WTC11 (cell line): ENCODE measurements at regions not wholly inside any gene's neighbourhood (a gene's known extent, or its start where the extent isn't known, plus 50 kb on each side); places are given as distances from the start of the nearest gene placed in this dataset.

Experiments
- ATAC-seq: fragments of 200-7000 bp; cut with Tn5 transposase; 2 replicates; pipeline ENCODE4 v1.10.0; 2021; ENCODE audit warnings: mild to moderate bottlenecking, moderate library complexity
- CTCF ChIA-PET: fragments of 300-600 bp; sonication (Branson Sonifier 250); formaldehyde crosslinking; loops from one replicate; lab custom pipeline; 2021; ENCODE audit warnings: antibody characterized with exemption; lab: Charles Lee
- POLR2A ChIA-PET: fragments of 350-600 bp; sonication (Branson Sonifier 250); formaldehyde crosslinking; loops from one replicate; lab custom pipeline; 2021; ENCODE audit warnings: antibody characterized with exemption; lab: Charles Lee
- DNase-seq: peaks from one replicate; pipeline ENCODE4 v3.0.0; 2021; ENCODE audit warnings: low spot score
- H3K27ac Mint-ChIP-seq: 2 replicates; pipeline ENCODE4 v1.8.0; 2021; ENCODE audit warnings: mixed read lengths
- H3K27me3 Mint-ChIP-seq: 2 replicates; pipeline ENCODE4 v1.8.0; 2021; ENCODE audit warnings: low read depth, mild to moderate bottlenecking, moderate library complexity, mixed read lengths
- H3K36me3 Mint-ChIP-seq: 2 replicates; pipeline ENCODE4 v1.8.0; 2021; ENCODE audit warnings: mixed read lengths
- H3K4me1 Mint-ChIP-seq: 2 replicates; pipeline ENCODE4 v1.8.0; 2022; ENCODE audit warnings: mixed read lengths
- H3K4me3 Mint-ChIP-seq: 2 replicates; pipeline ENCODE4 v1.8.0; 2021; ENCODE audit warnings: mild to moderate bottlenecking, moderate library complexity, mixed read lengths
- H3K9me3 Mint-ChIP-seq: 2 replicates; pipeline ENCODE4 v1.8.0; 2021; ENCODE audit warnings: mixed read lengths
- ATF1 ChIP-seq: sonication (generic); formaldehyde crosslinking; IDR thresholded peaks from 2 replicates; pipeline ENCODE4 v1.8.1; 2023; ENCODE audit warnings: mild to moderate bottlenecking, moderate library complexity, missing genetic modification reagents
- ATF2 ChIP-seq: sonication (generic); formaldehyde crosslinking; IDR thresholded peaks from 2 replicates; pipeline ENCODE4 v1.8.1; 2022; ENCODE audit warnings: low read depth, missing genetic modification reagents, borderline replicate concordance
- ATF3 ChIP-seq: sonication (generic); formaldehyde crosslinking; conservative IDR thresholded peaks from 2 replicates; pipeline ENCODE4 v1.8.1; 2022; ENCODE audit warnings: mild to moderate bottlenecking, missing genetic modification reagents
- CBFB ChIP-seq: sonication (generic); formaldehyde crosslinking; IDR thresholded peaks from 2 replicates; pipeline ENCODE4 v1.8.1; 2022; ENCODE audit warnings: mild to moderate bottlenecking, low read depth, missing genetic modification reagents
- FOXK1 ChIP-seq: sonication (generic); formaldehyde crosslinking; IDR thresholded peaks from 2 replicates; pipeline ENCODE4 v1.8.0; 2022; ENCODE audit warnings: mild to moderate bottlenecking, moderate library complexity, missing genetic modification reagents
- GABPB1 ChIP-seq: sonication (generic); formaldehyde crosslinking; IDR thresholded peaks from 2 replicates; pipeline ENCODE4 v1.8.1; 2023; ENCODE audit warnings: mild to moderate bottlenecking, missing genetic modification reagents
- MLX ChIP-seq: sonication (generic); formaldehyde crosslinking; IDR thresholded peaks from 2 replicates; pipeline ENCODE4 v1.8.1; 2023; ENCODE audit warnings: mild to moderate bottlenecking, missing genetic modification reagents, moderate library complexity
- NFE2L1 ChIP-seq: sonication (generic); formaldehyde crosslinking; IDR thresholded peaks from 2 replicates; pipeline ENCODE4 v1.8.1; 2023; ENCODE audit warnings: missing genetic modification reagents
- RELA ChIP-seq: sonication (generic); formaldehyde crosslinking; IDR thresholded peaks from 2 replicates; pipeline ENCODE4 v1.8.1; 2022; ENCODE audit warnings: missing genetic modification reagents, mild to moderate bottlenecking, borderline replicate concordance
- TEAD1 ChIP-seq: sonication (generic); formaldehyde crosslinking; IDR thresholded peaks from 2 replicates; pipeline ENCODE4 v1.8.0; 2022; ENCODE audit warnings: mild to moderate bottlenecking, missing genetic modification reagents
- ZBTB43 ChIP-seq: sonication (generic); formaldehyde crosslinking; IDR thresholded peaks from 2 replicates; pipeline ENCODE4 v1.8.1; 2023; ENCODE audit warnings: mild to moderate bottlenecking, missing genetic modification reagents
- ZNF138 ChIP-seq: sonication (generic); formaldehyde crosslinking; conservative IDR thresholded peaks from 2 replicates; pipeline ENCODE4 v1.8.1; 2022; ENCODE audit warnings: mild to moderate bottlenecking, moderate library complexity, missing genetic modification reagents
- ZNF423 ChIP-seq: fragments of 250-450 bp; sonication (Bioruptor Pico); IDR thresholded peaks from 2 replicates; pipeline ENCODE4 v2.1.2; 2022; ENCODE audit warnings: mild to moderate bottlenecking, moderate library complexity
- ZNF532 ChIP-seq: fragments of 250-450 bp; sonication (Bioruptor Pico); IDR thresholded peaks from 2 replicates; pipeline ENCODE4 v1.9.0; 2021; ENCODE audit warnings: mild to moderate bottlenecking, borderline replicate concordance
- ZNF671 ChIP-seq: fragments of 250-450 bp; sonication (Bioruptor Pico); IDR thresholded peaks from 2 replicates; pipeline ENCODE4 v1.8.0; 2021; ENCODE audit warnings: mild to moderate bottlenecking
- TF ChIP-seq, protein P1 (sequence below): fragments of 250-450 bp; sonication (Bioruptor Pico); IDR thresholded peaks from 2 replicates; pipeline ENCODE4 v2.1.2; 2022; ENCODE audit warnings: mild to moderate bottlenecking, moderate library complexity
- TF ChIP-seq, protein P2 (sequence below): sonication (generic); formaldehyde crosslinking; conservative IDR thresholded peaks from 2 replicates; pipeline ENCODE4 v1.8.1; 2023; ENCODE audit warnings: mild to moderate bottlenecking, low read depth, missing genetic modification reagents, moderate library complexity
- TF ChIP-seq, protein P3 (sequence below): sonication (generic); formaldehyde crosslinking; IDR thresholded peaks from 2 replicates; pipeline ENCODE4 v1.8.1; 2023; ENCODE audit warnings: mild to moderate bottlenecking, missing genetic modification reagents, moderate library complexity
- TF ChIP-seq, protein P4 (sequence below): fragments of 250-450 bp; sonication (Bioruptor Pico); IDR thresholded peaks from 2 replicates; pipeline ENCODE4 v1.9.0; 2021; ENCODE audit warnings: mild to moderate bottlenecking

DNA sequence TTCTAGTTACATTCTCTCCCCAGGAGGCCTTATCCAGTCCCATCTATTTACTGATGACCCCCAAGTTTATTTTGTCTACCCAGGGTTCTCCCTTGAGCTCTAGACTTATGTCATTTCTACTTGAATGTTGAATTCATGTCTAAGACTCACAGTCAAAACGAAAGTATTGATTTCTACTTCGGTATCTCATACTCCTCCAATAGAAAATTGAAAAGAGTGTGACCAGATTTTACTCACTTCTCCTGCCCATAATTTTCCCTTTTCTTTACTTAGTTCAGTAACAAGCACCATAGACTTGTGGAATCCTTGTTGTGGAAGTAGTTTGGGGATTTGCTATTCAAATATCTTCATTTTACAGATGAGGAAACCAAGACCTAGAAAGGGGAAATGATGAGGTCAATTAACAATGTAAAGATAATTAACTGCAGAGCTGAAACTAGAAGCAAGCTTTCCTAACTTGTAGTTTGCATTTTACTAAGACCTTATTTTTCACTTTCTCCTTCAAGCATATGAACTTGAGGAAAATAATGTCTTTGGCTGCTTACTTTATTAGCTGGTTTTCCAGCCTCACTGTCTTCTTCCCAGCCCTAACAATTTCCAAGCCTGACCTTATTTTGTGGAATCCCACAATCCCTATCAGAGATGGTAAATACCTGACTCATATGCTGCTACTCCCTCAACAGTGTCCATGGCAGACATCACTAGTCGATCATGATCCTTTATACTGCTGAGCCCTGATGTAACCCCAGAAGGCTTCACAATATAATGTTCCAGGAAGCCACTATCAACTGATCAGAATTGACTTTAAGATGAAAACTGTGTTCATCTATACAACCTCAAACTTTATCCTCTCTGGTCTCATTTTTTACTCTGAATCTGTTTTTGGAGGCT, 123.9 kb upstream of the AGBL1 start:
- no peaks in the 10 kb centered on the region for H3K4me1 Mint-ChIP-seq
- ChIA-PET CTCF (no interaction called here), POLR2A (no interaction called here)
- H3K4me3 Mint-ChIP-seq = no peak overlapping the region
- TF ChIP-seq ATF1 (CRISPR knock-in tag) (no peak), GABPB1 (no peak), ATF3 (CRISPR knock-in tag) (no peak), CBFB (CRISPR knock-in tag) (no peak), RELA (CRISPR knock-in tag) (no peak), ZNF138 (CRISPR knock-in tag) (no peak), FOXK1 (CRISPR knock-in tag) (no peak), ZNF423 (CRISPR knock-in tag) (no peak), MLX (CRISPR knock-in tag) (no peak), ZNF532 (CRISPR knock-in tag) (no peak)
- TF ChIP-seq, protein P1, sequence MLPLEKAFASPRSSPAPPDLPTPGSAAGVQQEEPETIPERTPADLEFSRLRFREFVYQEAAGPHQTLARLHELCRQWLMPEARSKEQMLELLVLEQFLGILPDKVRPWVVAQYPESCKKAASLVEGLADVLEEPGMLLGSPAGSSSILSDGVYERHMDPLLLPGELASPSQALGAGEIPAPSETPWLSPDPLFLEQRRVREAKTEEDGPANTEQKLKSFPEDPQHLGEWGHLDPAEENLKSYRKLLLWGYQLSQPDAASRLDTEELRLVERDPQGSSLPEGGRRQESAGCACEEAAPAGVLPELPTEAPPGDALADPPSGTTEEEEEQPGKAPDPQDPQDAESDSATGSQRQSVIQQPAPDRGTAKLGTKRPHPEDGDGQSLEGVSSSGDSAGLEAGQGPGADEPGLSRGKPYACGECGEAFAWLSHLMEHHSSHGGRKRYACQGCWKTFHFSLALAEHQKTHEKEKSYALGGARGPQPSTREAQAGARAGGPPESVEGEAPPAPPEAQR (CRISPR knock-in tag) = no peak
- TF ChIP-seq, protein P2, sequence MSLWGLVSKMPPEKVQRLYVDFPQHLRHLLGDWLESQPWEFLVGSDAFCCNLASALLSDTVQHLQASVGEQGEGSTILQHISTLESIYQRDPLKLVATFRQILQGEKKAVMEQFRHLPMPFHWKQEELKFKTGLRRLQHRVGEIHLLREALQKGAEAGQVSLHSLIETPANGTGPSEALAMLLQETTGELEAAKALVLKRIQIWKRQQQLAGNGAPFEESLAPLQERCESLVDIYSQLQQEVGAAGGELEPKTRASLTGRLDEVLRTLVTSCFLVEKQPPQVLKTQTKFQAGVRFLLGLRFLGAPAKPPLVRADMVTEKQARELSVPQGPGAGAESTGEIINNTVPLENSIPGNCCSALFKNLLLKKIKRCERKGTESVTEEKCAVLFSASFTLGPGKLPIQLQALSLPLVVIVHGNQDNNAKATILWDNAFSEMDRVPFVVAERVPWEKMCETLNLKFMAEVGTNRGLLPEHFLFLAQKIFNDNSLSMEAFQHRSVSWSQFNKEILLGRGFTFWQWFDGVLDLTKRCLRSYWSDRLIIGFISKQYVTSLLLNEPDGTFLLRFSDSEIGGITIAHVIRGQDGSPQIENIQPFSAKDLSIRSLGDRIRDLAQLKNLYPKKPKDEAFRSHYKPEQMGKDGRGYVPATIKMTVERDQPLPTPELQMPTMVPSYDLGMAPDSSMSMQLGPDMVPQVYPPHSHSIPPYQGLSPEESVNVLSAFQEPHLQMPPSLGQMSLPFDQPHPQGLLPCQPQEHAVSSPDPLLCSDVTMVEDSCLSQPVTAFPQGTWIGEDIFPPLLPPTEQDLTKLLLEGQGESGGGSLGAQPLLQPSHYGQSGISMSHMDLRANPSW = no peak
- ATAC-seq (no peak), DNase-seq (no peak)
- peaks cover 16% of the 10 kb centered on the region for H3K9me3 Mint-ChIP-seq
- H3K27ac Mint-ChIP-seq = no peak overlapping the region
- H3K27me3 Mint-ChIP-seq = no peaks in the 10 kb centered on the region
- H3K36me3 Mint-ChIP-seq = no peaks in the 10 kb centered on the region

DNA sequence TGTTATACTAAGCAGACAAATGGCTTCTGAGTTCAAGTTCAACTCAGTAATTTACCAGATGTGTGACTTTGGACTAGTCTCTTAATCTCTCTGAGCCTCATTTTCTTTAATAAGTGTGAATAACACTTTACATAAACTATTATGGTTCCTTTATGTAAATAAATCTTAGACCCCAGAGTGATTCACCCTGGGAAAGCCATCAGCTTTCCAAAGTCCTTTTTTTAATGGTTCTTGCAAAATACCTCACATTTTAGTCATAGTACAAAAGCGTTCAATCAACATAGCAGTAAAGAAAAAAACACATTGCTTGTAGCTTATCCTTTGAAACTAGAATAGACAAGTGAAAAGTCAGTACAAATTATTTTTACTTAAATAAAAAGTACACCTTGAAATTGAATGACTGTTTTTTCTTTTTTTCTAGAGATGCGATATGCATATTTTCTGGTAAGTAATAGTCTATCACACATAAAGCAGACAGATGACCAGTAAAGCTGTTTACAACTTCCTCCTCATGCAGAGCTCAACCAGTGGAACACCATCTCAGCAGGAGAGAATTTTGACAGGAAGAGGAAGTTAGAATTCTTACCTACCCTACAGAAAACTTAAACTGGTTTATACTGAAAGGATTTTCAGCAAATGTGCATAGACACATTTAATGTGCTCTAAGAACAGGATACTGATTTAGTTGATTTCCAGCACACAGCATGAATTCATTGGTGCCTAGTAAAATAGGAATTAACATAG, 123.0 kb upstream of the AGBL1 start:
- no peaks in the 10 kb centered on the region for H3K4me1 Mint-ChIP-seq
- H3K9me3 Mint-ChIP-seq = peaks cover 16% of the 10 kb centered on the region
- no peak for DNase-seq
- H3K36me3 Mint-ChIP-seq = no peaks in the 10 kb centered on the region
- ChIA-PET POLR2A (no interaction called here), CTCF (no interaction called here)
- no peak overlapping the region for H3K4me3 Mint-ChIP-seq
- H3K27me3 Mint-ChIP-seq = no peaks in the 10 kb centered on the region
- no peak for ATAC-seq
- no peak overlapping the region for H3K27ac Mint-ChIP-seq
- TF ChIP-seq, protein P3, sequence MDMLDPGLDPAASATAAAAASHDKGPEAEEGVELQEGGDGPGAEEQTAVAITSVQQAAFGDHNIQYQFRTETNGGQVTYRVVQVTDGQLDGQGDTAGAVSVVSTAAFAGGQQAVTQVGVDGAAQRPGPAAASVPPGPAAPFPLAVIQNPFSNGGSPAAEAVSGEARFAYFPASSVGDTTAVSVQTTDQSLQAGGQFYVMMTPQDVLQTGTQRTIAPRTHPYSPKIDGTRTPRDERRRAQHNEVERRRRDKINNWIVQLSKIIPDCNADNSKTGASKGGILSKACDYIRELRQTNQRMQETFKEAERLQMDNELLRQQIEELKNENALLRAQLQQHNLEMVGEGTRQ = no peak
- TF ChIP-seq TEAD1 (CRISPR knock-in tag) (no peak), ATF2 (CRISPR knock-in tag) (no peak), NFE2L1 (CRISPR knock-in tag) (no peak), ZNF671 (CRISPR knock-in tag) (no peak), ZBTB43 (CRISPR knock-in tag) (no peak)
- TF ChIP-seq, protein P4, sequence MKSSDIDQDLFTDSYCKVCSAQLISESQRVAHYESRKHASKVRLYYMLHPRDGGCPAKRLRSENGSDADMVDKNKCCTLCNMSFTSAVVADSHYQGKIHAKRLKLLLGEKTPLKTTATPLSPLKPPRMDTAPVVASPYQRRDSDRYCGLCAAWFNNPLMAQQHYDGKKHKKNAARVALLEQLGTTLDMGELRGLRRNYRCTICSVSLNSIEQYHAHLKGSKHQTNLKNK (CRISPR knock-in tag) = no peak
